Ishikawa (cell line): ENCODE measurements at regions not wholly inside any gene's neighbourhood (a gene's known extent, or its start where the extent isn't known, plus 50 kb on each side); places are given as distances from the start of the nearest gene placed in this dataset.
A peak's percentile ranks its signal among the peaks of the same experiment; 100 is the strongest.

Experiments
- CEBPB ChIP-seq: IDR thresholded peaks from 2 replicates; pipeline ENCODE4 v1.6.1; 2012
- CREB1 ChIP-seq: IDR thresholded peaks from 2 replicates; pipeline ENCODE4 v1.6.1; 2012; ENCODE audit warnings: low read depth
- EGR1 ChIP-seq: IDR thresholded peaks from 2 replicates; pipeline ENCODE4 v1.6.1; 2012
- EP300 ChIP-seq: IDR thresholded peaks from 2 replicates; pipeline ENCODE4 v1.6.1; 2012; ENCODE audit warnings: borderline replicate concordance
- FOXM1 ChIP-seq: IDR thresholded peaks from 2 replicates; pipeline ENCODE4 v1.6.1; 2012; ENCODE audit warnings: low read depth, borderline replicate concordance
- NFIC ChIP-seq: IDR thresholded peaks from 2 replicates; pipeline ENCODE4 v1.6.1; 2012
- RAD21 ChIP-seq: IDR thresholded peaks from 2 replicates; pipeline ENCODE4 v1.6.1; 2012; ENCODE audit warnings: low read depth
- TAF1 ChIP-seq: IDR thresholded peaks from 2 replicates; pipeline ENCODE4 v1.6.1; 2012; ENCODE audit warnings: low read depth, mild to moderate bottlenecking
- TCF12 ChIP-seq: IDR thresholded peaks from 2 replicates; pipeline ENCODE4 v1.6.1; 2012; ENCODE audit warnings: low read depth
- TEAD4 ChIP-seq: IDR thresholded peaks from 2 replicates; pipeline ENCODE4 v1.6.1; 2012
- YY1 ChIP-seq: IDR thresholded peaks from 2 replicates; pipeline ENCODE4 v1.6.1; 2012; ENCODE audit warnings: low read depth
- ZBTB7A ChIP-seq: IDR thresholded peaks from 2 replicates; pipeline ENCODE4 v1.6.1; 2012; ENCODE audit warnings: low read depth
- TF ChIP-seq, protein P1 (sequence below): IDR thresholded peaks from 2 replicates; pipeline ENCODE4 v1.6.1; 2012
- TF ChIP-seq, protein P2 (sequence below): IDR thresholded peaks from 2 replicates; pipeline ENCODE4 v1.6.1; 2012; ENCODE audit warnings: low read depth, mild to moderate bottlenecking
- TF ChIP-seq, protein P3 (sequence below): IDR thresholded peaks from 2 replicates; pipeline ENCODE4 v1.6.1; 2012

DNA sequence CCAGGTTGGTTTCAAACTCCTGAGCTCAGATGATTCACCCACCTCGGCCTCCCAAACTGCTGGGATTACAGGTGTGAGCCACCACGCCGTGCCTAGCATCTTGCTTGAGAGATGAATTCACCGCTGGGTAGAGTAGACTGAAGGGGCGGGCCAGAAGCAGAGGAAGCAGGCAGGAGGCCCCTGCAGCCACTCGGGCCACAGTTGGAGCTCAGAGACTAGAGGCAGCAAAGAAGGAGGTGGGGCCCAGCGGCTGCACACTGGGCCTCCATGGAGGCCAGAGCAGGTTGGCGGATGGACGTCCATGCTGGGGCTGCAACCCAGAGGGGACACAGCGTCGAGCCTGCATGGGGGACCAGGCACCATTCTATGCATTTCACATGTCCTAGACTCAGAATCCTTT lies 88.4 kb upstream of the FGF3 start:
- no peak for TF ChIP-seq NFIC
- TF ChIP-seq YY1: no peak
- no peak for TF ChIP-seq TEAD4
- TF ChIP-seq ZBTB7A: no peak
- TF ChIP-seq, protein P1, sequence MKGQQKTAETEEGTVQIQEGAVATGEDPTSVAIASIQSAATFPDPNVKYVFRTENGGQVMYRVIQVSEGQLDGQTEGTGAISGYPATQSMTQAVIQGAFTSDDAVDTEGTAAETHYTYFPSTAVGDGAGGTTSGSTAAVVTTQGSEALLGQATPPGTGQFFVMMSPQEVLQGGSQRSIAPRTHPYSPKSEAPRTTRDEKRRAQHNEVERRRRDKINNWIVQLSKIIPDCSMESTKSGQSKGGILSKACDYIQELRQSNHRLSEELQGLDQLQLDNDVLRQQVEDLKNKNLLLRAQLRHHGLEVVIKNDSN: no peak
- no peak for TF ChIP-seq EGR1
- TF ChIP-seq RAD21: no peak
- TF ChIP-seq FOXM1: no peak
- no peak for TF ChIP-seq CEBPB
- TF ChIP-seq CREB1: no peak
- no peak for TF ChIP-seq TAF1
- TF ChIP-seq, protein P2, sequence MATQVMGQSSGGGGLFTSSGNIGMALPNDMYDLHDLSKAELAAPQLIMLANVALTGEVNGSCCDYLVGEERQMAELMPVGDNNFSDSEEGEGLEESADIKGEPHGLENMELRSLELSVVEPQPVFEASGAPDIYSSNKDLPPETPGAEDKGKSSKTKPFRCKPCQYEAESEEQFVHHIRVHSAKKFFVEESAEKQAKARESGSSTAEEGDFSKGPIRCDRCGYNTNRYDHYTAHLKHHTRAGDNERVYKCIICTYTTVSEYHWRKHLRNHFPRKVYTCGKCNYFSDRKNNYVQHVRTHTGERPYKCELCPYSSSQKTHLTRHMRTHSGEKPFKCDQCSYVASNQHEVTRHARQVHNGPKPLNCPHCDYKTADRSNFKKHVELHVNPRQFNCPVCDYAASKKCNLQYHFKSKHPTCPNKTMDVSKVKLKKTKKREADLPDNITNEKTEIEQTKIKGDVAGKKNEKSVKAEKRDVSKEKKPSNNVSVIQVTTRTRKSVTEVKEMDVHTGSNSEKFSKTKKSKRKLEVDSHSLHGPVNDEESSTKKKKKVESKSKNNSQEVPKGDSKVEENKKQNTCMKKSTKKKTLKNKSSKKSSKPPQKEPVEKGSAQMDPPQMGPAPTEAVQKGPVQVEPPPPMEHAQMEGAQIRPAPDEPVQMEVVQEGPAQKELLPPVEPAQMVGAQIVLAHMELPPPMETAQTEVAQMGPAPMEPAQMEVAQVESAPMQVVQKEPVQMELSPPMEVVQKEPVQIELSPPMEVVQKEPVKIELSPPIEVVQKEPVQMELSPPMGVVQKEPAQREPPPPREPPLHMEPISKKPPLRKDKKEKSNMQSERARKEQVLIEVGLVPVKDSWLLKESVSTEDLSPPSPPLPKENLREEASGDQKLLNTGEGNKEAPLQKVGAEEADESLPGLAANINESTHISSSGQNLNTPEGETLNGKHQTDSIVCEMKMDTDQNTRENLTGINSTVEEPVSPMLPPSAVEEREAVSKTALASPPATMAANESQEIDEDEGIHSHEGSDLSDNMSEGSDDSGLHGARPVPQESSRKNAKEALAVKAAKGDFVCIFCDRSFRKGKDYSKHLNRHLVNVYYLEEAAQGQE: no peak
- TF ChIP-seq, protein P3, sequence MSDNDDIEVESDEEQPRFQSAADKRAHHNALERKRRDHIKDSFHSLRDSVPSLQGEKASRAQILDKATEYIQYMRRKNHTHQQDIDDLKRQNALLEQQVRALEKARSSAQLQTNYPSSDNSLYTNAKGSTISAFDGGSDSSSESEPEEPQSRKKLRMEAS: no peak
- TF ChIP-seq EP300: no peak
- no peak for TF ChIP-seq TCF12

DNA sequence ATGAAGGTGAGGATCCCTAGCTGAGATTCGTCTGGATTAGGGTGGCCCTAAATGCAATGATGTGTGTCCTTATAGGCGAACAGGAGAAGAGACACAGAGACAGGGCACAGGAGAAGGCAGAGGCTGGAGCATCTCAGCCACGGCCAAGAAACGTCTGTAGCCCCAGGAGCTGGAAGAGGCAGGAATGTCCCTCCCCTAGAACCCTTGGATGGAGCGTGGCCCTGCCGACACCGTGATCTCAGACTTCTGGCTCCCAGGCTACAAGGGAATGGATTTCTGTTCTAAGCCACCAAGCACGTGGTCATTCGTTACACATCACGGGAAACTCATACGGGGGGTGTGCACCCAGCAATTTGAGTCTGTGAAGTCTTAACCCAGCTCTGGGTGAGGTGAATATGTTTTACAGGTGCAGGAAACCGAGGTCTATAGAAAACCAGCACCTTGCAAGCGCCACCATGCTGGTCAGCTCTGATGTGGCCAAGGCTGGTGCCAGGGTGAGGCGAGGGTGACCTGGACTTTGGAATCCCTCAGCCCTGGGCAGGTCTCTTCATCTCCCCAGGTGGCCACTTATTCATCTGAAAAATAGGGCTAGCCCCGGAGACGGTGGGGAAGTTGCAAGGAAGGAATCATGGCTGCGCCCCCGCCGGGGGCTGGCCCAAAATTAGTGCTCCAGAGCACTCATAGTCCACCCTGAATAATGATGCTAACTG lies 89.5 kb upstream of the FGF3 start:
- no peak for TF ChIP-seq EGR1
- TF ChIP-seq, protein P2: no peak
- no peak for TF ChIP-seq TCF12
- TF ChIP-seq RAD21: no peak
- no peak for TF ChIP-seq ZBTB7A
- TF ChIP-seq, protein P1: no peak
- no peak for TF ChIP-seq CEBPB
- no peak for TF ChIP-seq YY1
- TF ChIP-seq CREB1: no peak
- TF ChIP-seq TEAD4: no peak
- TF ChIP-seq EP300: no peak
- TF ChIP-seq FOXM1: no peak
- TF ChIP-seq, protein P3: no peak
- no peak for TF ChIP-seq NFIC
- TF ChIP-seq TAF1: no peak

DNA sequence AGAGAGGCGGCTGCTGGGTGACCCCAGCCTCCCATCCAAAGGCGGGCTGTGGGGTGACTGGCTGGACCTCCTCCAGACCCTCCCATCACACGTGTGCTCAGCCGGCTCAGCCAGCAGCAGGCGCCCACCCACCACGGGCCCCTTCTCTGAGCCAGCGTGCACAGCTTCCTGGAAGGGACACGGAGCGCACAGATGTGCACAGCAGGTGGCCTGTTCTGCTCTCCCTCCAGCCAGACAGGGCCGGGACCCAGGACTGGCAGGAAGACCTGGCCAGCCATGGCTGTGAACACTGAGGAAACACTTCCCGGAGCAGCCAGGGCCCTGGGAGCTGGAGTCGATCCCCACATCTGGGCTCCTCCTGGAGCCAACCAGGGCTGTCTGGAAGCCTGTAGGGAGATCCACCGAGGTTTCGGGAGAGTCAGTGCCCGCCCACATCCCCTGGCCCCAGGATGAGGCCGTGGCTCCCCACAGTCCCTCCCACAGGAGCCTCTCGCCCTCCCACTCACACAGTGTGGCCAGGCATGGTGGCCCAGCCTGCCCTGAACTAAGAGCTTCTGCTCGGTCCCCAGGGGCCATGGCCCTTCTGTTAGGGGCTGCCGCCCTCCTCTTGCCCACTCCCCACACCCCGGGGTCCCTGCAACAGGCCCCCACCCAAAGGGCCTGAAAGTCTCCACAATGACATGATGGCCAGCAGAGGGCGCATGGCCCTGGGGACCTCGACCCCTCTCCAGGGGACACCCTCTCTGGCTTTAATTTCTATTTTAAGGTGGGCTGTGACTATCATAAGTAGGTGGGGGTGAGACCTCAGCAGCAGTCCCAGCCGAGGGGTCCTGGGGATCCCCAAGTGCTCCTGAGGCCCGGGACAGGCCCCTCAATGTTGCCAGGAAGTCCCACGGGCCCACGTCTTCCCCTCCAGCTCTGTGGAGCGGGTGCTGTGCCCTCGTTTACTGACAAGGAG lies 90.6 kb upstream of the FGF3 start:
- TF ChIP-seq, protein P1: no peak
- TF ChIP-seq ZBTB7A (0 out of 2 replicates have a peak, but pooled peaks have one; percentile 46), RAD21 (peak; percentile 27; the same call in 1 of the 2 replicates)

DNA sequence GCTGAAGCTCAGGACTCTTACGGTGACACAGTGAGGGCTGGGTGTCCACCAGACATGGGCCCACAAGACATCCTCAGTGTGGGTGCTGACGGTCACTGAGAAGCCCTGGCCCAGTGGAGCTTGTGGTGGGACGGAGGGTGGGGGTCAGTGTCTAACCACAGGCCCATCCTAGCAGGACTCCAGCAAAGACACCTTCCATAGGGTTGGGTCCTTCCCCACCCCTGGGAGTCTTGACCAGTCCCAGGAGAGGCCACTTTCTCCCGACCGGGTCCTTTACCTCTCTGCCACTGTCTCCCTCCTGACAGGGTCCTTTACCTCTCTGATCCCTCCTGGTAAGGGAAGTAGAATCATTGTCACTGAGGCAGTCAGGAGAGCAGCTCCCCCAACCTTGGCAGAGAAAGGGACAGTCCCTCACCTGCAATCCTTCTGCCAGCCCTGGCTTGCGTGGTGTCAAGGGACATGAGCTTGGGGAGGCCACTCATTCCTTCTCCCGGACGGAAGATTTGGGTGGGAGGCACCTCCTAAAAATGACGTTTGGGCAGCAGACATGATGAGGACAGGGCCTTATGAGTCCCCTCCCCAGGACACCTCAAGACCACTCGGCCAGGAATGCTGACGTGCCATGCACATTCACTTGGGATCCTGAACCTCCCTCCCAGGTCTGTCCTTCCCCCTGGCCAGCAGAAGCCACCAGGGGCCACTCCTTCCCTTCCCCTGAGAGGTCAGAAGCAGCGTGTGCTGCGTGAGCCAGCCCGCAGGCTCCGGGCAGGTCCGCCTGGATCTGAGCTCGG lies 91.5 kb upstream of the FGF3 start:
- no peak for TF ChIP-seq CEBPB
- TF ChIP-seq RAD21: 0 out of 2 replicates have a peak, but pooled peaks have one; percentile 8
